ENCODE measurements at regions not wholly inside any gene's neighbourhood (a gene's known extent, or its start where the extent isn't known, plus 50 kb on each side); places are given as distances from the start of the nearest gene placed in this dataset.

DNA sequence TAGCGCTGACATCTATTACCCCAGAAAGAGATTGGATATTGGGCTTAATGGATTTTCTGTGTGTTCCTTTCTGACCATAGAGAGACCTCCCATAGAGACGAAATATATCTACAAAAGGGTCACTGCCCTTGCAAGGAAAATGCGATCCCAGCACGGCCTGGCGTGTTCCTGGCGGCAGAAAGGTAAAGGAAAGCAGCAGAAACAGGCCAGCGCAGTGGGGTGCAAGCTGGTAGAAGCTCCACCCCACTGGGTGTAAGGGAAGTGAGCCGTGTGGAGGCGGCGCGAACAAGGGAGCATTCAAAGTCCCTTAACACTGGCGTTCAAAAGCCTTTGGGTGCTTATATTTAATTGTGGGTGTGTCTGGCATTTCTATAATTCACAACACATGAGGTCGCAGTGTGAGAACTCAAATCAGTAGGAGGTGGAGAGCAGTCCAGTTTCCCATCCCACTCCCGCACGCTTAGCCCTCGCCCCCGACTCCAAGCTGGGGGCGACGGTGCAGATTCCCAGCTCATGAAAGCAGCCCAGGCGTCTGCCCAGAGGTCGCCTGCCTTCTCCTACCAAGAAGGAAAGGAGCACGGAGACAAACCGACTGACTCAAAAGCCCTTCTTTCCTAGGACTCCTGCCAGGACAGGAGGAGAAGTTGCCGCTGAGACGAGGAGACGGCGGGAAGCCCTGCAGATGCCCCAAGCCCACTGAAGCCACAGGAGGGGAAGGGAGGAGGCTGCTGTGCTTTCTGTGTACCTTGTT, 478.4 kb downstream of the FOXO1 start:
- Histone ChIP-seq H3K36me3 (ENCODE audit: insufficient read depth, low read length) (no peaks in the 10 kb centered on the region), H4K20me1 (ENCODE audit: insufficient read depth, low read length) (no peaks in the 10 kb centered on the region), H3K9me2 (ENCODE audit: insufficient read depth, low read length) (no peaks in the 10 kb centered on the region), H3K79me2 (ENCODE audit: insufficient read depth, low read depth, low read length) (no peaks in the 10 kb centered on the region), H3K27ac (ENCODE audit: low read depth, low read length, poor library complexity, severe bottlenecking) (no peak overlapping the region), H2AFZ (ENCODE audit: low read length) (no peak overlapping the region), H3K4me2 (ENCODE audit: low read length) (no peak overlapping the region), H3K4me1 (ENCODE audit: insufficient read depth, low read length, poor library complexity, severe bottlenecking) (peaks cover 31% of the 10 kb centered on the region), H3K9me3 (ENCODE audit: low read length) (no peaks in the 10 kb centered on the region), H3K4me3 (ENCODE audit: low read depth, low read length, poor library complexity, severe bottlenecking) (no peak overlapping the region)
- BruUV-seq (replicated peaks) = no TSS peak
- CTCF ChIA-PET (ENCODE audit: unreplicated experiment) = no interaction called here
- no peak for DNase-seq (ENCODE audit: low spot score)
- intact Hi-C loops (cut with micrococcal nuclease; ENCODE audit: unreplicated experiment) = no loop called here
- TF ChIP-seq EZH2phosphoT487 (IDR thresholded peaks at IDR 0.05; ENCODE audit: borderline replicate concordance, low read depth, low read length) (no peak), CTCF (conservative IDR thresholded peaks at IDR 0.05; ENCODE audit: low read length) (no peak)
- POLR2A ChIA-PET = no interaction called here

GRCh38 chr13:40189426-40189825, 477.0 kb downstream of the FOXO1 start:
- H3K4me3 ChIP-seq (ENCODE audit: low read depth, low read length, poor library complexity, severe bottlenecking) = no peak overlapping the region
- POLR2A ChIA-PET = interaction anchor here (0.5 to 3.6 kb wide), 9 partner anchors 10 to 887 kb away, joined by 3 to 27 read pairs (median 4); no protein-coding TSS in a partner anchor
- DNase-seq (ENCODE audit: low spot score) = no peak
- CTCF ChIA-PET (ENCODE audit: unreplicated experiment) = interaction anchor here (1.2 kb wide), 1 partner anchor 11 kb away, joined by 5 read pairs; no protein-coding TSS in a partner anchor
- no peak overlapping the region; the same call in 1 of the 2 replicates for H2AFZ ChIP-seq (ENCODE audit: low read length)
- H3K9me3 ChIP-seq (ENCODE audit: low read length) = no peaks in the 10 kb centered on the region
- no peaks in the 10 kb centered on the region for H3K9me2 ChIP-seq (ENCODE audit: insufficient read depth, low read length)
- no TSS peak for BruUV-seq (replicated peaks)
- no peaks in the 10 kb centered on the region for H4K20me1 ChIP-seq (ENCODE audit: insufficient read depth, low read length)
- H3K4me1 ChIP-seq (ENCODE audit: insufficient read depth, low read length, poor library complexity, severe bottlenecking) = peaks cover 31% of the 10 kb centered on the region
- TF ChIP-seq EZH2phosphoT487 (IDR thresholded peaks at IDR 0.05; ENCODE audit: borderline replicate concordance, low read depth, low read length) (no peak), CTCF (conservative IDR thresholded peaks at IDR 0.05; ENCODE audit: low read length) (no peak)
- no peak overlapping the region for H3K27ac ChIP-seq (ENCODE audit: low read depth, low read length, poor library complexity, severe bottlenecking)
- H3K79me2 ChIP-seq (ENCODE audit: insufficient read depth, low read depth, low read length) = no peaks in the 10 kb centered on the region
- intact Hi-C loops (cut with micrococcal nuclease; ENCODE audit: unreplicated experiment) = no loop called here
- no peaks in the 10 kb centered on the region for H3K36me3 ChIP-seq (ENCODE audit: insufficient read depth, low read length)
- no peak overlapping the region for H3K4me2 ChIP-seq (ENCODE audit: low read length)
